Spleen (tissue), 11 donors: ENCODE measurements at regions not wholly inside any gene's neighbourhood (a gene's known extent, or its start where the extent isn't known, plus 50 kb on each side); places are given as distances from the start of the nearest gene placed in this dataset.

Experiments used
- DNase-seq: peaks from one replicate; pipeline ENCODE4 v3.0.0-alpha.2; 2020
- H3K27ac ChIP-seq, 8 donors: fragments of 200-600 bp; sonication (generic) in 7 of 8; 1 replicate in 4 of 8; 2 replicates in 4 of 8; pipeline versions ENCODE4 v1.5.0 to v1.8.0; 2016 to 2021; ENCODE audit warnings: inconsistent platforms in 4 of 8, mild to moderate bottlenecking in 4 of 8, moderate library complexity in 1 of 8
- H3K27me3 ChIP-seq, 7 donors: fragments of 200-600 bp; sonication (generic) in 6 of 7; replicated peaks in 1 of 7; 1 replicate in 4 of 7; 2 replicates in 3 of 7; pipeline versions ENCODE4 v1.5.0 to v1.8.0; 2016 to 2021; ENCODE audit warnings: inconsistent platforms in 3 of 7, mild to moderate bottlenecking in 1 of 7
- H3K36me3 ChIP-seq, 6 donors: fragments of 200-600 bp; sonication (generic) in 5 of 6; 1 replicate in 4 of 6; 2 replicates in 2 of 6; pipeline versions ENCODE4 v1.5.0 to v1.8.0; 2016 to 2021; ENCODE audit warnings: inconsistent platforms in 2 of 6
- H3K4me1 ChIP-seq, 6 donors: fragments of 200-600 bp; sonication (generic) in 5 of 6; 1 replicate in 3 of 6; 2 replicates in 3 of 6; pipeline versions ENCODE4 v1.5.0 to v1.8.0; 2016 to 2021; ENCODE audit warnings: inconsistent platforms in 3 of 6
- H3K4me3 ChIP-seq, 8 donors: fragments of 200-600 bp; sonication (generic) in 7 of 8; 1 replicate in 4 of 8; 2 replicates in 4 of 8; pipeline versions ENCODE4 v1.5.0 to v1.8.0; 2016 to 2021; ENCODE audit warnings: inconsistent platforms in 4 of 8, mild to moderate bottlenecking in 4 of 8, moderate library complexity in 2 of 8
- H3K9me3 ChIP-seq, 8 donors: fragments of 200-600 bp; sonication (generic) in 7 of 8; 1 replicate in 4 of 8; 2 replicates in 4 of 8; pipeline versions ENCODE4 v1.5.0 to v1.8.0; 2016 to 2021; ENCODE audit warnings: inconsistent platforms in 4 of 8
- CTCF ChIP-seq, 11 experiments: fragments of 200-600 bp in 7 of 11; fragments of 450-650 bp in 4 of 11; sonication (generic) in 4 of 11; IDR thresholded peaks in 8 of 11; conservative IDR thresholded peaks in 3 of 11; 1 replicate in 7 of 11; 2 replicates in 4 of 11; pipeline versions ENCODE4 v1.4.0 to v1.8.0; 2016 to 2021; ENCODE audit warnings: antibody characterized with exemption in 11 of 11, inconsistent platforms in 4 of 11, mild to moderate bottlenecking in 1 of 11
- POLR2A ChIP-seq, 3 donors: fragments of 450-650 bp; IDR thresholded peaks; one replicate each; pipeline ENCODE4 v1.5.1; 2017; ENCODE audit warnings: antibody characterized with exemption in 3 of 3, mild to moderate bottlenecking in 1 of 3
- POLR2AphosphoS5 ChIP-seq, 3 donors: sonication (generic); formaldehyde crosslinking; IDR thresholded peaks; one replicate each; pipeline ENCODE4 v1.5.1; 2017; ENCODE audit warnings: antibody characterized with exemption in 3 of 3
- WGBS, 5 donors: extraction: QIAGEN DNeasy Blood & Tissue Kit in 3 of 5; methylation state at CpG; one replicate each; pipeline versions ENCODE4 v1.1.5 to v1.1.7; 2013 to 2018; 5-methylcytosine and 5-hydroxymethylcytosine counted together
- intact Hi-C: fragments of 100-400 bp; cut with DNase I; formaldehyde crosslinking; loops from one replicate; pipeline ENCODE4 v1.15.0; 2023; ENCODE audit warnings: low total_unique reads
- donor health status: healthy with polysubstance abuse.
- donor health status: DM: no; HTN: no; CAD: no; lungs with moderate emphysema.
- donor health status: DM: no; HTN: no; CAD: no.
- donor health status: Bipolar disorder and iron deficiency.
- donor health status: healthy.
- donor health status: DM: no; HTN: no; CAD: no.
- donor health status: DM: yes; HTN: yes; CAD: no.

- Histone ChIP-seq H3K27me3 (no peaks in the 10 kb centered on the region), H3K4me1 (no peaks in the 10 kb centered on the region), H3K36me3 (no peaks in the 10 kb centered on the region), H3K27ac (peak overlapping the region in 3 of 8 donors; percentile 37 to 62 (median 62)), H3K4me3 (no peak overlapping the region), H3K9me3 (peaks cover 0 to 20% (median 5%) of the 10 kb centered on the region in 8 donors)
- intact Hi-C loops: no loop called here
- no peak for DNase-seq
- TF ChIP-seq POLR2A (IDR thresholded peaks at IDR 0.05): no peak
- WGBS, 5 donors: 28 to 41% (median 34%) methylated on average over 3 of the region's 3 CpGs
Observed at GRCh38 chr2:51510303-51510702, 478.4 kb upstream of the NRXN1 start.

GRCh38 chr2:51505533-51505932 lies 473.6 kb upstream of the NRXN1 start:
- intact Hi-C loops: no loop called here
- no peak for DNase-seq
- Histone ChIP-seq H3K4me3 (no peak overlapping the region), H3K36me3 (no peaks in the 10 kb centered on the region), H3K27ac (no peak overlapping the region), H3K4me1 (no peaks in the 10 kb centered on the region), H3K27me3 (no peaks in the 10 kb centered on the region), H3K9me3 (peaks cover 0 to 22% (median 9%) of the 10 kb centered on the region in 8 donors)
- 79 to 90% (median 83%) methylated on average over 4 of the region's 4 CpGs for WGBS, 5 donors
- TF ChIP-seq POLR2AphosphoS5 (IDR thresholded peaks at IDR 0.05) (no peak), CTCF (IDR thresholded peaks at IDR 0.05 in 8 of 11, conservative IDR thresholded peaks at IDR 0.05 in 3 of 11) (no peak), POLR2A (IDR thresholded peaks at IDR 0.05) (no peak)

- H3K4me1 ChIP-seq: no peaks in the 10 kb centered on the region
- H3K27me3 ChIP-seq: no peaks in the 10 kb centered on the region
- H3K36me3 ChIP-seq: no peaks in the 10 kb centered on the region
- TF ChIP-seq POLR2AphosphoS5 (IDR thresholded peaks at IDR 0.05) (no peak), POLR2A (IDR thresholded peaks at IDR 0.05) (no peak), CTCF (IDR thresholded peaks at IDR 0.05 in 8 of 11, conservative IDR thresholded peaks at IDR 0.05 in 3 of 11) (no peak)
- no peak for DNase-seq
- intact Hi-C loops: no loop called here
- H3K4me3 ChIP-seq: no peak overlapping the region
- H3K27ac ChIP-seq: no peak overlapping the region
- peaks cover 0 to 5% (median 0%) of the 10 kb centered on the region in 8 donors for H3K9me3 ChIP-seq
- 60 to 83% (median 76%) methylated on average over 3 of the region's 3 CpGs for WGBS, 5 donors
Observed at GRCh38 chr2:51490576-51491234, 458.8 kb upstream of the NRXN1 start.

- Histone ChIP-seq H3K4me1 (no peaks in the 10 kb centered on the region), H3K36me3 (no peaks in the 10 kb centered on the region), H3K27me3 (no peaks in the 10 kb centered on the region), H3K9me3 (peaks cover 0 to 5% (median 0%) of the 10 kb centered on the region in 8 donors), H3K27ac (no peak overlapping the region), H3K4me3 (no peak overlapping the region)
- 79 to 96% (median 91%) methylated on average over 2 of the region's 2 CpGs for WGBS, 5 donors
- TF ChIP-seq POLR2A (IDR thresholded peaks at IDR 0.05): no peak
- TF ChIP-seq CTCF (IDR thresholded peaks at IDR 0.05 in 8 of 11, conservative IDR thresholded peaks at IDR 0.05 in 3 of 11): no peak
- no peak for TF ChIP-seq POLR2AphosphoS5 (IDR thresholded peaks at IDR 0.05)
- intact Hi-C loops: no loop called here
- DNase-seq: no peak
Observed at GRCh38 chr2:51484605-51485004, 452.7 kb upstream of the NRXN1 start.
